H1 (cell line): ENCODE measurements at regions not wholly inside any gene's neighbourhood (a gene's known extent, or its start where the extent isn't known, plus 50 kb on each side); places are given as distances from the start of the nearest gene placed in this dataset.

Experiments
- CTCF ChIA-PET: fragments of 300-600 bp; sonication (Branson Sonifier 250); formaldehyde crosslinking; loops from one replicate; lab custom pipeline; 2021; ENCODE audit not compliant: partially characterized antibody; lab: Charles Lee
- POLR2A ChIA-PET: fragments of 300-600 bp; sonication (Branson Sonifier 250); formaldehyde crosslinking; loops from one replicate; lab custom pipeline; 2021; ENCODE audit warnings: inconsistent platforms; ENCODE audit not compliant: partially characterized antibody; lab: Charles Lee
- DNase-seq, 2 experiments: peaks; one replicate each; pipeline versions ENCODE4 v3.0.0 to v3.0.0-alpha.2; 2010 to 2022; ENCODE audit warnings: low spot score in 2 of 2, low read depth in 1 of 2, mixed read lengths in 1 of 2
- FAIRE-seq: peaks from 2 replicates; lab custom pipeline; 2011; peaks lifted over from hg19 to GRCh38; lab: Jason Lieb, UNC
- H2AFZ ChIP-seq: 2 replicates; pipeline ENCODE4 v1.8.1; 2012; ENCODE audit warnings: low read length, inconsistent platforms
- H2AK5ac ChIP-seq: 2 replicates; pipeline ENCODE4 v1.6.1; 2013; ENCODE audit warnings: low read depth, low read length
- H2BK120ac ChIP-seq: replicated peaks from 2 replicates; pipeline ENCODE3; 2013; ENCODE audit warnings: low read depth, low read length, inconsistent platforms
- H2BK12ac ChIP-seq: 2 replicates; pipeline ENCODE4 v1.6.1; 2013; ENCODE audit warnings: low read depth, low read length
- H2BK15ac ChIP-seq: 2 replicates; pipeline ENCODE4 v1.6.1; 2013; ENCODE audit warnings: low read length
- H2BK20ac ChIP-seq: 2 replicates; pipeline ENCODE4 v1.6.1; 2013; ENCODE audit warnings: low read length
- H2BK5ac ChIP-seq: 2 replicates; pipeline ENCODE4 v1.6.1; 2013; ENCODE audit warnings: low read depth, low read length
- H3K14ac ChIP-seq: 2 replicates; pipeline ENCODE4 v1.6.1; 2013; ENCODE audit warnings: inconsistent platforms; ENCODE audit not compliant: insufficient read length
- H3K18ac ChIP-seq: 2 replicates; pipeline ENCODE4 v1.6.1; 2013; ENCODE audit warnings: low read length; ENCODE audit errors: extremely low read depth
- H3K23ac ChIP-seq: 2 replicates; pipeline ENCODE4 v1.6.1; 2013; ENCODE audit warnings: inconsistent platforms; ENCODE audit not compliant: insufficient read length
- H3K23me2 ChIP-seq: 2 replicates; pipeline ENCODE4 v1.6.1; 2013; ENCODE audit warnings: low read depth, low read length
- H3K27ac ChIP-seq: 2 replicates; pipeline ENCODE4 v1.6.1; 2011; ENCODE audit warnings: low read depth, low read length, inconsistent platforms
- H3K27me3 ChIP-seq, 4 experiments: replicated peaks in 1 of 4; 1 replicate in 1 of 4; 2 replicates in 3 of 4; pipeline versions ENCODE4 v1.6.1 to v1.8.1; 2011 to 2013; ENCODE audit warnings: low read length in 3 of 4, mild to moderate bottlenecking in 3 of 4, inconsistent platforms in 2 of 4, mixed read lengths in 2 of 4, moderate library complexity in 1 of 4; ENCODE audit not compliant: control insufficient read depth in 3 of 4, insufficient read depth in 3 of 4; ENCODE audit errors: extremely low read depth in 1 of 4
- H3K36me3 ChIP-seq, 4 experiments: 2 replicates each; pipeline versions ENCODE4 v1.6.1 to v1.8.1; 2011 to 2013; ENCODE audit warnings: mild to moderate bottlenecking in 4 of 4, low read length in 3 of 4, moderate library complexity in 2 of 4, control low read depth in 1 of 4, inconsistent platforms in 1 of 4; ENCODE audit not compliant: insufficient read depth in 4 of 4, control insufficient read depth in 2 of 4
- H3K4ac ChIP-seq: replicated peaks from 2 replicates; pipeline ENCODE3; 2013; ENCODE audit warnings: low read length, low read depth, mixed read lengths, inconsistent platforms; ENCODE audit not compliant: insufficient read length
- H3K4me1 ChIP-seq, 4 experiments: replicated peaks in 1 of 4; 1 replicate in 1 of 4; 2 replicates in 3 of 4; pipeline versions ENCODE4 v1.6.1 to v1.8.1; 2011 to 2013; ENCODE audit warnings: low read length in 3 of 4, inconsistent platforms in 2 of 4, mixed read lengths in 1 of 4; ENCODE audit not compliant: insufficient read depth in 4 of 4, control insufficient read depth in 3 of 4
- H3K4me2 ChIP-seq, 2 experiments: 2 replicates each; pipeline versions ENCODE4 v1.6.1 to v1.8.1; 2011 to 2013; ENCODE audit warnings: low read depth in 2 of 2, low read length in 2 of 2, control low read depth in 1 of 2, inconsistent platforms in 1 of 2, mild to moderate bottlenecking in 1 of 2; ENCODE audit not compliant: insufficient read depth in 1 of 2
- H3K4me3 ChIP-seq, 4 experiments: fragments of 200-600, 300-600 bp in 1 of 4; sonication (generic), shearing (Covaris generic), sonication (Bioruptor Twin) in 1 of 4; 2 replicates each; pipeline versions ENCODE4 v1.5.1 to v1.8.1; 2011 to 2016; ENCODE audit warnings: low read length in 4 of 4, low read depth in 3 of 4, control low read depth in 2 of 4, inconsistent platforms in 2 of 4, mild to moderate bottlenecking in 2 of 4, mixed read lengths in 1 of 4, moderate library complexity in 1 of 4; ENCODE audit not compliant: insufficient read depth in 2 of 4; ENCODE audit errors: extremely low read depth in 1 of 4
- H3K56ac ChIP-seq: replicated peaks from 2 replicates; pipeline ENCODE3; 2013; ENCODE audit warnings: low read depth, mild to moderate bottlenecking, mixed read lengths, low read length, inconsistent platforms; ENCODE audit not compliant: insufficient read length
- H3K79me1 ChIP-seq: 2 replicates; pipeline ENCODE4 v1.6.1; 2013; ENCODE audit warnings: low read depth, low read length, control low read depth
- H3K79me2 ChIP-seq, 2 experiments: 2 replicates each; pipeline versions ENCODE4 v1.6.1 to v1.8.1; 2012 to 2013; ENCODE audit warnings: low read length in 2 of 2, mild to moderate bottlenecking in 2 of 2, inconsistent platforms in 1 of 2; ENCODE audit not compliant: insufficient read depth in 2 of 2, control insufficient read depth in 1 of 2
- H3K9ac ChIP-seq, 4 experiments: replicated peaks in 1 of 4; 1 replicate in 1 of 4; 2 replicates in 3 of 4; pipeline versions ENCODE4 v1.6.1 to v1.8.1; 2011 to 2013; ENCODE audit warnings: low read depth in 3 of 4, low read length in 3 of 4, control low read depth in 2 of 4, mild to moderate bottlenecking in 2 of 4, moderate library complexity in 2 of 4, inconsistent platforms in 1 of 4; ENCODE audit errors: extremely low read depth in 1 of 4
- H3K9me3 ChIP-seq, 2 experiments: 2 replicates each; pipeline versions ENCODE4 v1.6.1 to v1.8.1; 2012 to 2013; ENCODE audit warnings: mild to moderate bottlenecking in 2 of 2, moderate library complexity in 2 of 2, control low read depth in 1 of 2, inconsistent platforms in 1 of 2, low read depth in 1 of 2, low read length in 1 of 2, mixed read lengths in 1 of 2; ENCODE audit not compliant: insufficient read depth in 2 of 2
- H4K20me1 ChIP-seq, 2 experiments: replicated peaks in 1 of 2; 2 replicates each; pipeline versions ENCODE3 to v1.8.1; 2011 to 2013; ENCODE audit warnings: inconsistent platforms in 2 of 2, low read length in 2 of 2, mild to moderate bottlenecking in 1 of 2; ENCODE audit not compliant: insufficient read depth in 2 of 2, control insufficient read depth in 1 of 2
- H4K5ac ChIP-seq: 2 replicates; pipeline ENCODE4 v1.6.1; 2013; ENCODE audit warnings: low read length, low read depth, mixed read lengths, inconsistent platforms; ENCODE audit not compliant: insufficient read length
- H4K8ac ChIP-seq: 2 replicates; pipeline ENCODE4 v1.8.0; 2013; ENCODE audit warnings: mild to moderate bottlenecking, moderate library complexity, low read length, inconsistent platforms; ENCODE audit not compliant: insufficient read depth; ENCODE audit errors: extremely low read depth
- H4K91ac ChIP-seq: replicated peaks from 2 replicates; pipeline ENCODE3; 2013; ENCODE audit warnings: low read length, mixed read lengths, inconsistent platforms; ENCODE audit not compliant: insufficient read length
- BACH1 ChIP-seq: IDR thresholded peaks from 2 replicates; pipeline ENCODE4 v1.6.1; 2012; ENCODE audit warnings: low read length, improper control_type of control experiment
- EZH2 ChIP-seq: fragments of 200-600 bp; sonication (generic); IDR thresholded peaks from 2 replicates; pipeline ENCODE4 v1.7.1; 2012; ENCODE audit warnings: low read depth, mild to moderate bottlenecking, moderate library complexity, low read length, inconsistent platforms; ENCODE audit not compliant: severe bottlenecking
- GTF2F1 ChIP-seq: IDR thresholded peaks from 2 replicates; pipeline ENCODE4 v1.6.1; 2012; ENCODE audit warnings: low read depth, low read length, improper control_type of control experiment, borderline replicate concordance
- JUN ChIP-seq: IDR thresholded peaks from 2 replicates; pipeline ENCODE4 v1.6.1; 2011; ENCODE audit warnings: low read depth, mild to moderate bottlenecking, improper control_type of control experiment, low read length
- POU5F1 ChIP-seq: IDR thresholded peaks from 2 replicates; pipeline ENCODE4 v1.6.1; 2011; ENCODE audit warnings: low read depth, mild to moderate bottlenecking, low read length, moderate library complexity
- SIX5 ChIP-seq: IDR thresholded peaks from 2 replicates; pipeline ENCODE4 v1.6.1; 2011; ENCODE audit warnings: mild to moderate bottlenecking, low read depth, low read length
- SP2 ChIP-seq: IDR thresholded peaks from 2 replicates; pipeline ENCODE4 v1.6.1; 2012; ENCODE audit warnings: mild to moderate bottlenecking, low read length, inconsistent platforms
- SUZ12 ChIP-seq: fragments of 200-600 bp; sonication (generic); IDR thresholded peaks from 2 replicates; pipeline ENCODE4 v1.6.1; 2012; ENCODE audit warnings: mild to moderate bottlenecking, inconsistent platforms, low read length, moderate library complexity, mixed read lengths
- TCF12 ChIP-seq: IDR thresholded peaks from 2 replicates; pipeline ENCODE4 v1.6.1; 2011; ENCODE audit warnings: low read depth, mild to moderate bottlenecking, low read length
- YY1 ChIP-seq: IDR thresholded peaks from 2 replicates; pipeline ENCODE4 v1.6.1; 2011; ENCODE audit warnings: low read depth, mild to moderate bottlenecking, low read length
- ZNF274 ChIP-seq: IDR thresholded peaks from 2 replicates; pipeline ENCODE4 v1.7.0; 2012; ENCODE audit warnings: low read length, borderline replicate concordance; ENCODE audit errors: extremely low read depth
- WGBS, 2 experiments: shearing (Covaris generic) in 1 of 2; methylation state at CpG; one replicate each; pipeline versions ENCODE4 v1.1.6 to v1.1.7; 2013 to 2015; ENCODE audit warnings: low lambda C conversion rate in 2 of 2, mixed read lengths in 2 of 2, inconsistent platforms in 1 of 2, low coverage in 1 of 2, missing lambda C conversion rate in 1 of 2; ENCODE audit not compliant: insufficient replicate concordance in 2 of 2, insufficient coverage in 1 of 2, insufficient read length in 1 of 2; ENCODE audit errors: extremely low coverage in 1 of 2, missing lambda C conversion rate in 1 of 2; 5-methylcytosine and 5-hydroxymethylcytosine counted together

GRCh38 chr5:56580864-56581263, 234.5 kb upstream of the MAP3K1 start:
- no peak overlapping the region for H2BK12ac ChIP-seq
- H3K4me1 ChIP-seq, result no peaks in the 10 kb centered on the region
- no peak overlapping the region for H3K4me3 ChIP-seq
- H2BK20ac ChIP-seq, result no peak overlapping the region
- H3K79me2 ChIP-seq, result no peaks in the 10 kb centered on the region
- no peak for FAIRE-seq
- POLR2A ChIA-PET, result no interaction called here
- H2BK120ac ChIP-seq, result no peak overlapping the region
- H3K56ac ChIP-seq, result no peak overlapping the region
- H2AFZ ChIP-seq, result no peak overlapping the region
- no peak overlapping the region for H3K9ac ChIP-seq
- H3K79me1 ChIP-seq, result no peaks in the 10 kb centered on the region
- no peak overlapping the region for H3K14ac ChIP-seq
- H4K20me1 ChIP-seq, result no peaks in the 10 kb centered on the region
- H3K27me3 ChIP-seq, result no peaks in the 10 kb centered on the region
- DNase-seq, result no peak
- H2AK5ac ChIP-seq, result no peak overlapping the region
- no peak overlapping the region for H3K27ac ChIP-seq
- H2BK5ac ChIP-seq, result no peak overlapping the region
- H4K8ac ChIP-seq, result no peak overlapping the region
- H3K9me3 ChIP-seq, result peaks cover 5% of the 10 kb centered on the region in 2 experiments; a peak in 2 of 4 replicates
- H3K4ac ChIP-seq, result no peak overlapping the region
- H3K36me3 ChIP-seq, result no peaks in the 10 kb centered on the region
- WGBS, 2 experiments, result 100% methylated on average over 2 of the region's 2 CpGs; no CpG with 5 or more reads in 1 of the 2 experiments
- no peaks in the 10 kb centered on the region for H3K23me2 ChIP-seq
- no peak overlapping the region for H2BK15ac ChIP-seq
- TF ChIP-seq YY1 (no peak), POU5F1 (no peak), SUZ12 (no peak), EZH2 (no peak), JUN (no peak), SP2 (no peak), BACH1 (no peak), SIX5 (no peak), GTF2F1 (no peak), TCF12 (no peak), ZNF274 (no peak)
- no peak overlapping the region for H4K5ac ChIP-seq
- no peak overlapping the region for H3K18ac ChIP-seq
- no peak overlapping the region for H3K4me2 ChIP-seq
- H3K23ac ChIP-seq, result no peak overlapping the region
- CTCF ChIA-PET, result interaction anchor here (1.0 to 1.1 kb wide), 2 partner anchors 14 to 106 kb away, joined by 3 read pairs; no protein-coding TSS in a partner anchor
- no peak overlapping the region for H4K91ac ChIP-seq
